ENCODE measurements at regions not wholly inside any gene's neighbourhood (a gene's known extent, or its start where the extent isn't known, plus 50 kb on each side); places are given as distances from the start of the nearest gene placed in this dataset.
"Not testable (repeated sequence)": the region's sequence is repeated elsewhere in the genome, so short reads cannot be mapped to it uniquely, and the experiment has no call there.

- not testable (repeated sequence) for DNase-seq (ENCODE audit: low read depth, low spot score)
These were observed 86.9 kb upstream of the FZD7 start for GRCh38 chr2:201946746-201947145.

- DNase-seq (ENCODE audit: low read depth, low spot score), result no peak
These were observed 86.4 kb upstream of the FZD7 start for GRCh38 chr2:201947287-201947686.

- DNase-seq (ENCODE audit: low read depth, low spot score), result peak; percentile 45
These were observed 84.3 kb upstream of the FZD7 start for GRCh38 chr2:201949181-201949926.

DNA sequence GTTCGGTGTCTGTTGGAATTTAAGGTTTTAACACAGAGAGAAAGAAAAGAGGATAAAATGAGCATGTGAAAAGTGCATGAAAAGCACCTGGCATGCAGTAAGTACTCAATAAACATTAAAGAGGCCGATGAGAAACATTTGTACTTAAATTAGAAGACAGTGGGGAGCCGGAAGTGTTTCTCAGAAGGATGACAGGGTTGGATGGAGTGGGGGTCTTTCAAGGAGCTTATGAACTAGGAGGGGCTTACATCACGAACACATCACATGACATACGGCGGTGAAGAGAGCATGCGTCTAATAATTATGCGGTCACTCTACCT is 83.8 kb upstream of the FZD7 start:
- no peak for DNase-seq (ENCODE audit: low read depth, low spot score)

- no peak for DNase-seq (ENCODE audit: low read depth, low spot score)
These were observed 83.0 kb upstream of the FZD7 start for GRCh38 chr2:201950606-201951005.

DNA sequence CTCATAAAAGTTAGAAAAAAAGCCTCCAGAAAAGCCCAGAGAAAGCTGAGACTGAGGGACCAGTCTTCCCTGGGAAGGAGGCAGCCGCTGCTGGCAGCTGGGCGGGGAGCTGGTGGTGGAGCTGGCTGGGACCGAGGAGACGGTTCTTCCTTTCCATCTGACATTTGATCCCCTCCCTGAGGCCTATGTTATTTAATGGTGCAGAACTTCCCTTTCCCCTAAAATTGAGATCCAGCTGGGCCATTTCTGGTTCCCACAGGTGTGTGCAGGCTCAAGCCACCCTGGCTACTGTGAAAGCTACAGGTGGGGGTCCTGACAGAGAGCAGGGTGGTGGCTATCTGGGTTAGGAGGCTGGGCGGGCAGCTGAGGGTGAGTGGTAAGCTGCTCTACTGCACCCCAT is 81.5 kb upstream of the FZD7 start:
- no peak for DNase-seq (ENCODE audit: low read depth, low spot score)

- DNase-seq (ENCODE audit: low read depth, low spot score), result no peak
These were observed 80.3 kb upstream of the FZD7 start for GRCh38 chr2:201953396-201953795.

- DNase-seq (ENCODE audit: low read depth, low spot score), result no peak
These were observed 79.8 kb upstream of the FZD7 start for GRCh38 chr2:201953880-201954279.

GRCh38 chr2:201955231-201955630 is 78.4 kb upstream of the FZD7 start:
- no peak for DNase-seq (ENCODE audit: low read depth, low spot score)

- no peak for DNase-seq (ENCODE audit: low read depth, low spot score)
These were observed 77.9 kb upstream of the FZD7 start for GRCh38 chr2:201955702-201956141.

DNA sequence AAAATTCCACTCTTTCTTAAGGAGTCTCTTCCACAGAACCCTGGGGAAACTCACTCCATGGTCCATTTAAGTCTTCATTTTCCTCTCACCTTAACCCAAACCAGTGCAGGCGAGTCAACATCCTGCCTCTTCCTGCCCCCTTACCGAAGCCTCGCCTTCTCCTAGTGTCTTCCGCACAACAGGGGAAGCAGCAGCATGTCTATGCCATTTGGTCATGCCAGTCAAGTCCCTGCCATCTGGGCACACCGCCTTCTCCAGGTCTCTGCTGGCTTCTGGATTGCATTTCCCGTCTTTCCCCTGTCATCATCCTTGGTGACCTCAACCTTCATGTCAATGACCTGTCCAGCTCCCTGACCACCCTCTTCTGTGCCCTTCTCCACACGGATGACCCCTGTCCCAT is 77.3 kb upstream of the FZD7 start:
- no peak for DNase-seq (ENCODE audit: low read depth, low spot score)

DNA sequence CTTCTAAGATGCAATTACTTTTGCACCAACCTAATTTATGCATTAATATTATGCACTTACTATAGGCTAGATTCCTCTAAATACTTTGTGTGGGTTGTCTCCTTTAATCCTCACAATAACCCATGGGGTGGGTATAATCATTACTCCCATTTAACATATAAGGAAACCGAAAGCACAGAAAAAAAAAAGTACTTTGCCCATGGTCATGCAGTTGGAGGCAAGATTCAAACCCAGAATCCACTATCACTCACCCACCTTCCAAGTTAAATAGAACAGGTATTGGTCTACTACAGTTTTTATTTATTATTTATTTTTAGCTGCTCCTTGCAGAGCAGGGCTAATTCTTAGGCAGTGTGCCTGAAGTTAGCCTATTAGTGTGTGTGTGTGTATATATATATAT is 76.6 kb upstream of the FZD7 start:
- DNase-seq (ENCODE audit: low read depth, low spot score), result no peak

- no peak for DNase-seq (ENCODE audit: low read depth, low spot score)
These were observed 74.5 kb upstream of the FZD7 start for GRCh38 chr2:201959198-201959597.

DNA sequence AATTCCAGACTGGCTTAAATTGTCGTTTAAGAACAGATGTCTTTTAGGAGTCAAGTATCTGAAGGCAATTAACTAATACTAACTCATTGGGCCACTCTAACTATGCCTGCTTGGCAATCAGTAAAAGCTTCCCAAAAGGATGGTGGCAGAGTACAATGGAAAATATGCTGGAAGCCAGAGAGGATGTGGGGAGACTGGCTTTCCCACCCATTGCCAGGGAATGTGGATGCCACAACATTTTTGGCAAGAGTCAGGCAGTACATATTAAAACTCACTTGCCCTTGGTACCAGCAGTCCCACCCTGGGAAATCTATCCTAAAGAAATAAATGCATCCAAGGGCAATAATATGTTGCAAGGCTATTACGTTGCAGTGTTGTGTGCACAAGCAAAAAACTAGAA is 74.0 kb upstream of the FZD7 start:
- no peak for DNase-seq (ENCODE audit: low read depth, low spot score)

DNA sequence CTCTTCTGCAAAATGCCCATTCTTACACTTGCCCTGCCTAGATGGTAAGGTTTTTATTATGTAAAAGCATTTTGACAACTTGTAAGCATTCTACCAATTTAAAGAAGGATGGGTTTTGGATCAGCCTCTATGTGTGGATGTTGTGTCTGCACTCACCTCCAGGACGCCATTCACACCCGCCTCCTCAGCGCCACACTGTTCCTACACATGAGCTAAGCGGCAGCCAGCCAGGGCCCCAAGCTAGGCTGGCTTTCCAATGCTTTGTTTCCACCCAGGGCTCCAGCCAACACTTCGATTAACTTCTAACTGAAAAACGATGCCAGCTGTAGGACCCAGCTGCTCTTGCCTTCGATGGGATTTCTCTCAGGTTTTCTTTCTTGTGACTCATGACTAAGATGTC is 73.3 kb upstream of the FZD7 start:
- no peak for DNase-seq (ENCODE audit: low read depth, low spot score)

DNA sequence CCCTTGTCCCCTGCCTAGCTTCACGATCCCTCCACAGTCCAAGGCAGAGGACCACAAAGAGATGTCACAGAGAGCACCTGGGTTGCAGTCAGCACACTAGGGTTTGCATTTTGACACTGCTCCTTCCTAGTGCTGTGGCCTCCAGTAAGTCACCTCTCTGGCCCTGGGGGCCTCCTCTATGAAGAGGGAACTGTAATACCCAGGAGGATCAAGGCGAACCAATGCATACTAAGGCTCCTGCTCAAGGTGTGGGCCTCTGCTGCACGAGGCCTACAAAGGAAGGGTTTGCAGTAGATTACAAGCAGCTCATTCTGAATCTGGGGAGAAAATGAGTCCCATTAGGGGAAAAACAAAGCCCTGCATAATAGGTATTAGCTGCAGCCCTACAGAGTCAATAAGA is 72.3 kb upstream of the FZD7 start:
- no peak for DNase-seq (ENCODE audit: low read depth, low spot score)

DNA sequence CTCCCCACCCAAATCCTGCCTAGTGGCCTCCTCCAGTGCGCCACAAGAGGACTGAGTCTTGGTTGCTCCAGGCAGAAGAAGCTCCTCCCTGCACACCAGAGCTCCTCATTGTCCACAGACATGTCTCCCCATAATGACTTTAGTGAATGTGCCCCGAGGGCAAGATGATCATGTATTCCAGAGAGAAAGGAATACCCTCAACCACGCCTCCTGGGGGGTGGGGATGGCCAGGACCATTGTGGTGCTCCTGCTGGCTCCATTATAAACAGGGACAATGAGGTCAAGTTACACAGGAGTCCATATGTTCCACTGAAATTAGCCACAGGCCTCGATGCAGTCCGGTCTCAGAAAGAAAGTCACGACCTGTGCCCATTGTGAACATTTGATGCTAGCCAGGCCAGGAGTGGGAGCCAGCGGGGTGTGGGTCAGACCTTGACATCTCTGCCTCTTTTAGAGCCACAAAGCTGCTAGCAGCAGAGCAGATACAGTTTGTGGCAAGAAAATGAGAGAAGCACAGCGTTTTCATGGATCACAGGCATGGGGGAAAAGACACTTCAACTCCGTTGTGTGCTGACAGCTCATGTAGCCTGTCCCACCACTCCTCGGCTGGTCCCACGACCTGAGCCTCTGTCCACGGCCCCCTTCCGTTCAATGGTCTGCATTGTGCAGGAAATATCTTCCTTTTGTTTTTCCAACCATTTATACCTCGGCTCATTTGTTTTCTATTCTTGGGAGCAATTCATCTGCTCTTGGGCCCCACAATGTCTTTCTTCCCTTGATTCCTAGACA is 70.7 kb upstream of the FZD7 start:
- DNase-seq (ENCODE audit: low read depth, low spot score), result no peak

- no peak for DNase-seq (ENCODE audit: low read depth, low spot score)
These were observed 69.6 kb upstream of the FZD7 start for GRCh38 chr2:201964011-201964410.

- no peak for DNase-seq (ENCODE audit: low read depth, low spot score)
These were observed 68.9 kb upstream of the FZD7 start for GRCh38 chr2:201964631-201965206.

GRCh38 chr2:201965550-201965949 is 68.1 kb upstream of the FZD7 start:
- no peak for DNase-seq (ENCODE audit: low read depth, low spot score)

DNA sequence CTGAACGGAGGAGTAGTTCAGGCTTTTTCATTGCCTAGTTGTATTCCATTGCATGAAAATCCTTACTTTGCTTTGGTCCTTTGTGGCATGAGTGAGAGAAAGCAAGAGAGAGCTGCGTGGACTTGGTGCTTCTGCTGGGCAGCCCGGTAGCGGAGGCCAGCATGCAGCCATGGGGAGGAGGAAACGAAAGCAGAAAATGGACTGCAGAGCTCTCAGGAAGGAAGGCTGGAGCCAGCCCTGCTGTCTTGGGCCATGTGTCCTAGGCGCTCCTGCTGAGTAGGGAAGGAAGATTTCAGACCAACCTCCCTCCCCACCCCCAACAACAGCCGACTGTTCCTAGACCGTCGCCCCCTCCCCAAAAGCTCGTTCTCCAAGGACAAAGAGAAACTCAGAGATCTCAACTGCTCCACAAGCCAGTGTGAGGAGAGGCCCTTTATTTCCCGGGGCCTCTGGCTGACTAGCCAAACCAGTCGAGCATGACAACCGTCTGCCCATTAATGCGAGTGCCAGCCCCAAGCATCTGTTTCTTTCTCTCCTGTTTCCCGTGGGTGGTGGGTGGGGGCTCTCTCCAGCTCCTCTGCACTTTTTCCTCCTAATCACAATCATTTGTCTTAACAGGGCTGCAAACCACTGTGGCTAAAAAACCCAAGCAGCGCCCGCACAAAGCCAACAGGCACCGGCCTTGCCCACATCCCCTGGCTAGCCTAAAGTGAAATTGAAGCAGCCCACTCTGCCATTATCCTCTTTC is 66.8 kb upstream of the FZD7 start:
- no peak for DNase-seq (ENCODE audit: low read depth, low spot score)

GRCh38 chr2:201968050-201968449 is 65.6 kb upstream of the FZD7 start:
- DNase-seq (ENCODE audit: low read depth, low spot score), result no peak

Data from iPS DF 19.7 (cell line).